ENCODE measurements at regions not wholly inside any gene's neighbourhood (a gene's known extent, or its start where the extent isn't known, plus 50 kb on each side); places are given as distances from the start of the nearest gene placed in this dataset.

DNA sequence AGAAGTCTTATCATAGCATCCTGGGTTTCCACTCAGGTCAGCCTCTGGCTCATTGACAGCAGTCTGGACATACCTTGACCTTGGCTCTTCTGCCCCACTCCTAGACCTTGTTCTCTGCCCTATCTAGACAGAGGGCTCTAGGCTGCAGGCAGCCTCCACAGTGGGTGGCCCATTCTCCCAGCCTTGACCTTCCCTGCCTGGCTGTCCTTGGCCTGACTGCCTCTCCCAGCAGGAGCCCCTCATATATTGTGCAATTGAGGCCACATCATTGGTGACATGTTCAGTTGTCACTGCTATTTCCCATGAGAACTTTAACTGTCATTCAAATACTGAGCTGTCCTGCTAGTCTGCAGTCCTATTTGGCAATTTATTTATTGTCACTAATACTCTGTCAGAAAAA is 503.4 kb downstream of the PLXNA4 start:
- DNase-seq (ENCODE audit: low spot score in 2 of 2), result no peak

DNA sequence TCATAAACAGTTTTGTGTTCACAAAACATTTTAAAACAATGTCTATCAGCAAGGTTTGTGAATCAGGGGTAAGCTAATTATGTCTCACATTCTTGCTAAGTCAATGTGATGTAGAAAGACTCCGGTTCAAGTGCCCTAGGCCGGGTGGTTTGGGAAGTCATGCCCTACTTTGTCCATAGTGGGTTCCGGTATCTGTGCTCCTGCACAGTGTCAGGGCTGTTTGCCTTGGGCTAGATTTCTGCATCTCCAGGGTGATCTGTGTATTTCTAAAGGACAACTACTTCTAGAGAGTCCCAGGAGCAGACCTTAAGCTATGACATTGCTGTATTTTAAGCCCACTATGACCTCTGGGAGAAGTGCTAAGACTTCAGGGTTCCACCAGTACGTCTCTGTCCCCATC is 504.1 kb downstream of the PLXNA4 start:
- peaks cover 0 to 5% (median 3%) of the 10 kb centered on the region in 4 donors for H3K4me1 ChIP-seq
- no peak for DNase-seq (ENCODE audit: low spot score in 2 of 2)
- no peaks in the 10 kb centered on the region for H3K9me3 ChIP-seq
- no peak overlapping the region for H3K27ac ChIP-seq
- H3K36me3 ChIP-seq, result no peaks in the 10 kb centered on the region
- TF ChIP-seq, protein P1, sequence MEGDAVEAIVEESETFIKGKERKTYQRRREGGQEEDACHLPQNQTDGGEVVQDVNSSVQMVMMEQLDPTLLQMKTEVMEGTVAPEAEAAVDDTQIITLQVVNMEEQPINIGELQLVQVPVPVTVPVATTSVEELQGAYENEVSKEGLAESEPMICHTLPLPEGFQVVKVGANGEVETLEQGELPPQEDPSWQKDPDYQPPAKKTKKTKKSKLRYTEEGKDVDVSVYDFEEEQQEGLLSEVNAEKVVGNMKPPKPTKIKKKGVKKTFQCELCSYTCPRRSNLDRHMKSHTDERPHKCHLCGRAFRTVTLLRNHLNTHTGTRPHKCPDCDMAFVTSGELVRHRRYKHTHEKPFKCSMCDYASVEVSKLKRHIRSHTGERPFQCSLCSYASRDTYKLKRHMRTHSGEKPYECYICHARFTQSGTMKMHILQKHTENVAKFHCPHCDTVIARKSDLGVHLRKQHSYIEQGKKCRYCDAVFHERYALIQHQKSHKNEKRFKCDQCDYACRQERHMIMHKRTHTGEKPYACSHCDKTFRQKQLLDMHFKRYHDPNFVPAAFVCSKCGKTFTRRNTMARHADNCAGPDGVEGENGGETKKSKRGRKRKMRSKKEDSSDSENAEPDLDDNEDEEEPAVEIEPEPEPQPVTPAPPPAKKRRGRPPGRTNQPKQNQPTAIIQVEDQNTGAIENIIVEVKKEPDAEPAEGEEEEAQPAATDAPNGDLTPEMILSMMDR (IDR thresholded peaks at IDR 0.05), result no peak
- no peak overlapping the region for H3K4me3 ChIP-seq
- H3K27me3 ChIP-seq, result no peaks in the 10 kb centered on the region
- WGBS, 2 donors, result 87 to 94% methylated on average over 4 of the region's 4 CpGs

More for the DNA sequence above, 503.4 kb downstream of the PLXNA4 start:
- Histone ChIP-seq H3K27ac (no peak overlapping the region), H3K9me3 (no peaks in the 10 kb centered on the region), H3K27me3 (no peaks in the 10 kb centered on the region), H3K4me1 (no peaks in the 10 kb centered on the region), H3K36me3 (no peaks in the 10 kb centered on the region), H3K4me3 (no peak overlapping the region)
- TF ChIP-seq EP300 (IDR thresholded peaks at IDR 0.05) (no peak), POLR2A (IDR thresholded peaks at IDR 0.05) (no peak)
- TF ChIP-seq, protein P1 (IDR thresholded peaks at IDR 0.05), result no peak

DNA sequence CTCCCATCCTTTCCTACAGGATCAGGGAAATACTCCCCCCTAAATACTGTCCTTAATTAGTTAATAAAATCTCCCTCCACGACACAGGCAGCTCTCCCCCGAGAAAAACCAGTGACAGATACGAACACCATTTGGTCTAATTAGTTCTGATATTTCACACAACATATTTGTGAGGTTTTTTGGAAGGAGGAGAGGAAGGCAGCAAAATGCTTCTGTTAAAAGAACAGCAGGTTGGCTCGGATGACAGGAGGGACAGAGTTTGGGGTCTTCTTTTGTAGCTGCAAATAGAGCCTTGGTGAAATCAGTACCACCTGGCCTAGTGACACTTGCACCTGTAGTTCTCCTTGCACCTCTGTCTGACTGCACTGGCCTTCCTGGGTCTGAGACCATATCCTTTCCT is 507.0 kb downstream of the PLXNA4 start:
- Histone ChIP-seq H3K36me3 (no peaks in the 10 kb centered on the region), H3K4me3 (no peak overlapping the region), H3K9me3 (no peaks in the 10 kb centered on the region), H3K27ac (no peak overlapping the region), H3K4me1 (peaks cover 0 to 25% (median 18%) of the 10 kb centered on the region in 4 donors), H3K27me3 (no peaks in the 10 kb centered on the region)
- WGBS, 2 donors, result 61 to 70% methylated on average over 4 of the region's 4 CpGs
- DNase-seq (ENCODE audit: low spot score in 2 of 2), result no peak
- TF ChIP-seq, protein P1 (IDR thresholded peaks at IDR 0.05), result no peak
- no peak for TF ChIP-seq POLR2A (IDR thresholded peaks at IDR 0.05)

DNA sequence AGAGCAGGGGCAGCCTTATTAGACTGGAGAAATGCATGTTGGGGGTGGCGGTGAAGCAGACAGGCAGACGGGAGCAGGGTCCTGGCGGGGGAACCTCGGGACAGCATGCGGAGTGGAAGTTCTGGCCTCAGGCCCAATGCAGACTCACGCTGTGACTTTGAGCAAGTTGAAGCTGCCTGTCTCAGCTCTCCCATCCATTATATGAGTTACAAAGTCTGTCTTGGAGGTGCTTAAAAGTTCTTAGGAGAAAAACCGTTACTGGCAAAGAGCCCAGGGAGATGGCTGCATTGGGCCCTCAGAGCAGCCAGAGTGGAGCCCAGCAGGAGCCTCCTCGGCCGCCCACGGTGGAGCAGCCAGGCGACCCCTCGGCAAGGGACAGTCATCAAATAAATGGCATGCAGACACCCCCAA is 509.5 kb downstream of the PLXNA4 start:
- Histone ChIP-seq H3K4me1 (peaks cover 0 to 25% (median 18%) of the 10 kb centered on the region in 4 donors), H3K4me3 (no peak overlapping the region), H3K27me3 (no peaks in the 10 kb centered on the region), H3K27ac (peak overlapping the region in 3 of 4 donors; percentile 35 to 85 (median 80)), H3K36me3 (no peaks in the 10 kb centered on the region), H3K9me3 (no peaks in the 10 kb centered on the region)
- DNase-seq (ENCODE audit: low spot score in 2 of 2), result no peak
- TF ChIP-seq EP300 (IDR thresholded peaks at IDR 0.05) (no peak), POLR2A (IDR thresholded peaks at IDR 0.05) (no peak)
- TF ChIP-seq, protein P1 (IDR thresholded peaks at IDR 0.05), result no peak
- 25 to 28% methylated on average over 12 of the region's 12 CpGs for WGBS, 2 donors

DNA sequence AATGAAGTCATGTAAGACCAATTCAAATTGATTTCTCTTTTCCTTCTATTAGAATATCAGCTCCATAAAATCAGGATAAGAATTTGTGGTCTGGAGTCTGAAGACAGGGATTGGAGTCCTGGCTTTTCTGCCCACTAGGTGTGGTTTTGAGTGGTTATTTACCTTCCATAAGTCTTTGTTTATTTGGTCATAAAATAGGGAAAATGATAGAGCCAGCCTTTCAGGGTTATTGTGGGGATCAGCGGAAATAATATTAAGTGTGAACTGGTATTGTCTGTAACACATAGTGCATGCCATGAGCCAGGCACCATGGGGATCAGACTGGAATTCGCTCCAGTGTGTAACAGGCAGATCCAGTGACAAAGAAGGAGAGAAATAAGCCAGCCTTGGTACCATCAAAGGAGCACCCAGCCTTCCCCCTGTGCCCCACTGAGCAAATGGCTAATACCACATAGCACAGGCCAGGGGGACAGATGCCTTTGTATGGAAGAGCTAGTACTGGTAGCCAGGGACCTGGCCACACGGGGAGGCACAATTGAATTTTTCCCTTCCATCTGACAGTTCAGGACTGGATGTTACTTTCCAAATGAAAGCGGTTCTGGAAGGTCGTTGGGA is 509.7 kb upstream of the PODXL start:
- no peaks in the 10 kb centered on the region for H3K9me3 ChIP-seq
- H3K36me3 ChIP-seq, result no peaks in the 10 kb centered on the region
- peaks cover 0 to 25% (median 18%) of the 10 kb centered on the region in 4 donors for H3K4me1 ChIP-seq
- TF ChIP-seq EP300 (IDR thresholded peaks at IDR 0.05) (no peak), POLR2A (IDR thresholded peaks at IDR 0.05) (no peak)
- TF ChIP-seq, protein P1 (IDR thresholded peaks at IDR 0.05), result no peak
- no peak overlapping the region for H3K4me3 ChIP-seq
- 44 to 52% methylated on average over 5 of the region's 5 CpGs for WGBS, 2 donors
- DNase-seq (ENCODE audit: low spot score in 2 of 2), result no peak
- no peaks in the 10 kb centered on the region for H3K27me3 ChIP-seq
- H3K27ac ChIP-seq, result peak overlapping the region in 3 of 4 donors; percentile 35 to 85 (median 80)
